Caco-2 (cell line): ENCODE measurements at regions not wholly inside any gene's neighbourhood (a gene's known extent, or its start where the extent isn't known, plus 50 kb on each side); places are given as distances from the start of the nearest gene placed in this dataset.

Source experiments
- BruUV-seq: library from RNA; stranded (reverse); fragments of 400-500 nt; replicated peaks from 2 replicates; lab custom pipeline; 2021; lab: Mats Ljungman, UMichigan
- CTCF ChIA-PET: fragments of 300-600 bp; sonication (Branson Sonifier 250); formaldehyde crosslinking; loops from one replicate; lab custom pipeline; 2022; ENCODE audit warnings: antibody characterized with exemption; lab: Charles Lee
- POLR2A ChIA-PET: fragments of 300-600 bp; sonication (Branson Sonifier 250); formaldehyde crosslinking; loops from one replicate; lab custom pipeline; 2022; ENCODE audit warnings: antibody characterized with exemption; lab: Charles Lee
- DNase-seq, 2 experiments: peaks; one replicate each; pipeline versions ENCODE4 v3.0.0 to v3.0.0-alpha.2; 2020 to 2022
- H3K27me3 ChIP-seq: replicated peaks from 2 replicates; pipeline ENCODE4 v1.6.0; 2011; ENCODE audit warnings: low read length; ENCODE audit not compliant: control insufficient read depth, insufficient read depth
- H3K36me3 ChIP-seq: 2 replicates; pipeline ENCODE4 v1.5.1; 2011; ENCODE audit warnings: low read length; ENCODE audit not compliant: control insufficient read depth, insufficient read depth
- H3K4me1 ChIP-seq: fragments of 250-450 bp; sonication (Bioruptor Pico); 2 replicates; pipeline ENCODE4 v1.5.1; 2020; ENCODE audit warnings: mild to moderate bottlenecking
- H3K4me3 ChIP-seq: 2 replicates; pipeline ENCODE4 v1.5.1; 2011; ENCODE audit warnings: low read depth, mild to moderate bottlenecking, control low read depth, low read length
- H3K9me3 ChIP-seq: fragments of 250-450 bp; sonication (Bioruptor Pico); 2 replicates; pipeline ENCODE4 v1.5.1; 2020; ENCODE audit warnings: mild to moderate bottlenecking, moderate library complexity
- H3K27ac Mint-ChIP-seq: one replicate; pipeline ENCODE4 v1.8.0; 2022; ENCODE audit warnings: mixed read lengths; ENCODE audit not compliant: unreplicated experiment
- H3K27me3 Mint-ChIP-seq: one replicate; pipeline ENCODE4 v1.8.0; 2022; ENCODE audit warnings: mixed read lengths; ENCODE audit not compliant: insufficient read depth, unreplicated experiment
- H3K36me3 Mint-ChIP-seq: one replicate; pipeline ENCODE4 v1.8.0; 2022; ENCODE audit warnings: mild to moderate bottlenecking, mixed read lengths; ENCODE audit not compliant: insufficient read depth, unreplicated experiment
- H3K4me1 Mint-ChIP-seq: one replicate; pipeline ENCODE4 v1.8.0; 2022; ENCODE audit warnings: low read depth, mixed read lengths; ENCODE audit not compliant: unreplicated experiment
- H3K4me3 Mint-ChIP-seq: one replicate; pipeline ENCODE4 v1.8.0; 2022; ENCODE audit warnings: mild to moderate bottlenecking, moderate library complexity, mixed read lengths; ENCODE audit not compliant: unreplicated experiment
- H3K9me3 Mint-ChIP-seq: one replicate; pipeline ENCODE4 v1.8.0; 2022; ENCODE audit warnings: mixed read lengths; ENCODE audit not compliant: unreplicated experiment
- CTCF ChIP-seq, 2 experiments: fragments of 200-600 bp in 1 of 2; IDR thresholded peaks; 1 replicate in 1 of 2; 2 replicates in 1 of 2; pipeline versions ENCODE4 v1.5.1 to v1.8.0; 2011 to 2022; ENCODE audit warnings: antibody characterized with exemption in 1 of 2, control low read depth in 1 of 2, inconsistent platforms in 1 of 2, low read depth in 1 of 2, low read length in 1 of 2, mild to moderate bottlenecking in 1 of 2, moderate library complexity in 1 of 2; ENCODE audit not compliant: insufficient read depth in 1 of 2, severe bottlenecking in 1 of 2, unreplicated experiment in 1 of 2
- intact Hi-C: fragments of 100-400 bp; cut with micrococcal nuclease; formaldehyde crosslinking; loops from one replicate; pipeline ENCODE4 v1.10.0; 2022; ENCODE audit not compliant: unreplicated experiment

- H3K27me3 Mint-ChIP-seq: peaks cover 2% of the 10 kb centered on the region
- BruUV-seq: no TSS peak
- no peak for TF ChIP-seq CTCF (IDR thresholded peaks at IDR 0.05; ENCODE audit: insufficient read depth in 1 of 2, low read depth in 1 of 2, low read length in 1 of 2, severe bottlenecking in 1 of 2, unreplicated experiment in 1 of 2)
- Histone ChIP-seq H3K4me1 (no peaks in the 10 kb centered on the region), H3K27me3 (no peaks in the 10 kb centered on the region), H3K36me3 (no peaks in the 10 kb centered on the region), H3K9me3 (no peaks in the 10 kb centered on the region; the same call in 1 of the 2 replicates), H3K4me3 (no peak overlapping the region)
- ChIA-PET POLR2A (no interaction called here), CTCF (no interaction called here)
- no peaks in the 10 kb centered on the region for H3K4me1 Mint-ChIP-seq
- no peak overlapping the region for H3K27ac Mint-ChIP-seq
- H3K36me3 Mint-ChIP-seq: no peaks in the 10 kb centered on the region
- no peak for DNase-seq
- intact Hi-C loops: no loop called here
- H3K4me3 Mint-ChIP-seq: no peak overlapping the region
- H3K9me3 Mint-ChIP-seq: no peaks in the 10 kb centered on the region
These were observed 168.3 kb upstream of the TSHZ3 start for GRCh38 chr19:31517224-31518180.

DNA sequence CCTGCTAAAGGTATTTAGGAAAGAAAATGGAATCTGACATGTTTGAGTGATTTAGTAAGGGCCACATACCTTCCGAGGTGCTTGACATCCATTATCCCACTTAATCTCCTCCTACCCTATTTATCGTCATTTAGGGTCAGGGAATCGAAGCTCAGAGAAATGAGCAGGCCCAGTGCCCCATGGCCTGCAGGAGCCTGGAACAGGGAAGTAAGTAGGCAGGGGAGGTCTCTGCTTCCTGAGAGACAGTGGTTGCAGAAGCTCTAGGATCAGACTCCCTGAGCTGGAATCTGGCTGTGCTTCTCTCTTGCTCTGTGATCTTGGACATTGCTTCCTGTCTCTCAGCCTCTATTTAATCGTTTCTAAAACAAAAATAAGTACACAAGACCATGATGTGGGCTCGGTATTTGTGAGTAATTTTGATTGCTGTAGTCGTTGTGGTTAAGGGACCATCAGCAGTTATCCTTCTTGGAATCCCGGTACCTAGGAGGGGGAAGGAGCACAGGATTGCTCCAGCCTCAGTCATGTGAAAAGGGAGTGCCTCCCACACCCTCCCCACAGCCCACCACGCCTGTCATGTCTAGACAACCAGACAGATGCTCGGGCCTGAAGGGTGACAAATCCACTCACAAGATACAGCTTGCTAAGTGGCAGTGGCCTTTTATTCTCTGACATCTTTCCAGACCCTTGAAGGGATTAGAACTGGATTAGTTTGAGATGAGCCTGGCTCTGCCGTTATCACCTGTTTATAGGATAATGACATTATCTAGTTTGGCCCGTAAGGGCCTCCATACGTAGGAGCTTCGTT, 169.2 kb upstream of the TSHZ3 start:
- no TSS peak for BruUV-seq
- Histone ChIP-seq H3K9me3 (no peaks in the 10 kb centered on the region; the same call in 1 of the 2 replicates), H3K4me1 (no peaks in the 10 kb centered on the region), H3K36me3 (no peaks in the 10 kb centered on the region), H3K4me3 (no peak overlapping the region), H3K27me3 (no peaks in the 10 kb centered on the region)
- TF ChIP-seq CTCF (IDR thresholded peaks at IDR 0.05; ENCODE audit: insufficient read depth in 1 of 2, low read depth in 1 of 2, low read length in 1 of 2, severe bottlenecking in 1 of 2, unreplicated experiment in 1 of 2): no peak
- no peaks in the 10 kb centered on the region for H3K4me1 Mint-ChIP-seq
- no peak overlapping the region for H3K4me3 Mint-ChIP-seq
- peaks cover 2% of the 10 kb centered on the region for H3K27me3 Mint-ChIP-seq
- no peak for DNase-seq
- peaks cover 7% of the 10 kb centered on the region for H3K9me3 Mint-ChIP-seq
- no peak overlapping the region for H3K27ac Mint-ChIP-seq
- ChIA-PET CTCF (no interaction called here), POLR2A (no interaction called here)
- intact Hi-C loops: no loop called here
- H3K36me3 Mint-ChIP-seq: no peaks in the 10 kb centered on the region

GRCh38 chr19:31519256-31519655, 170.0 kb upstream of the TSHZ3 start:
- no peaks in the 10 kb centered on the region; the same call in 1 of the 2 replicates for H3K9me3 ChIP-seq
- no peak for TF ChIP-seq CTCF (IDR thresholded peaks at IDR 0.05; ENCODE audit: insufficient read depth in 1 of 2, low read depth in 1 of 2, low read length in 1 of 2, severe bottlenecking in 1 of 2, unreplicated experiment in 1 of 2)
- no TSS peak for BruUV-seq
- H3K4me3 ChIP-seq: no peak overlapping the region
- intact Hi-C loops: no loop called here
- CTCF ChIA-PET: no interaction called here
- Mint-ChIP-seq H3K36me3 (no peaks in the 10 kb centered on the region), H3K9me3 (peaks cover 8% of the 10 kb centered on the region), H3K4me1 (no peaks in the 10 kb centered on the region), H3K27ac (no peak overlapping the region), H3K27me3 (peaks cover 2% of the 10 kb centered on the region), H3K4me3 (no peak overlapping the region)
- no peaks in the 10 kb centered on the region for H3K4me1 ChIP-seq
- no peaks in the 10 kb centered on the region for H3K36me3 ChIP-seq
- POLR2A ChIA-PET: no interaction called here
- no peak for DNase-seq
- no peaks in the 10 kb centered on the region for H3K27me3 ChIP-seq
